Glomerular endothelial cell (primary cell): ENCODE measurements at regions not wholly inside any gene's neighbourhood (a gene's known extent, or its start where the extent isn't known, plus 50 kb on each side); places are given as distances from the start of the nearest gene placed in this dataset.
"Not testable (repeated sequence)": the region's sequence is repeated elsewhere in the genome, so short reads cannot be mapped to it uniquely, and the experiment has no call there.

Experiments
- DNase-seq: peaks from one replicate; pipeline ENCODE4 v3.0.0-alpha.2; 2011; ENCODE audit warnings: low read depth, low spot score; ENCODE audit errors: extremely low read depth

GRCh38 chr6:28794175-28795002 lies 129.4 kb downstream of the TRIM27 start:
- no peak for DNase-seq

- DNase-seq = not testable (repeated sequence)
These were observed 123.1 kb downstream of the TRIM27 start for GRCh38 chr6:28800647-28801046.

DNA sequence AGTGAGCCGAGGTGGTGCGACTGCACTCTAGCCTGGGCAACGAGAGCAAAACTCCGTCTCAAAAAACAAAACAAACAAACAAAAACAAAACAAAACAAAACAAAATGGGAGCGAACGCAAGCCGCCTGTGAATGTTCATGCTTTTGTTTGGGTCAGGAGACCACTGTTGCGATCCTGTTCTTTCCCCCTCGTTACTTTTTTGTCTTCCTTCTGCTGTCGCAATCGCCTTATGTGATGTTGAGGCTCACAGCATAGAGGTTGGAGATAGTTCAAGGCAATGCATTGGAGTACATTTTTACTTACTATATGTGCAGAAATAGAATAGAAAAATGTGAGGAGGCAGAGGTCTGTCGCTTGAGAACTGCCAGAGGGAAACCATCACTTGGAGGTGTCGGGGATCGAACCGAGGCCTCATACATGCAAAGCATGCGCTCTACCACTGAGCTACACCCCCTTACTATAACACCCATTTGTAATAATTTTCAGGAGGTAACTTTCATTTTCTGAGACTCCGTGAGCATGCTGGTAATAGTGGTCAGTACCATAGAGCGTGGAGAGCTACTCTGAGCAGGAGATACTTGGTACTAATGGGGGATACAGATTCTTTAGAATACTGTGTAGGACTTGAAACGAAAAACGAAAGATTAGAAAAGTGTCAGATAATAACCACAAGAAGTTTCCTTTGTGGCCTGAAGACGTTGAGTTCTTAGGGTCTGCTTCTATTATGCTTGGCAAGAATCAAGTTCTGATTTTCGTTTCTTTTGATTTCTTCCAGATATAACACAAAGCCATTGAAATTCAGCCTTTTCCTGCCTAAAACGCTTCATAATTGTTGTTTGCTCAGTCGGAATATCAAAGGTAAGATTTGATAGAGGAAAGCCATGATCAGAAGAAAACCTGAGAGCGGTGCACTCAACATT lies 121.1 kb downstream of the TRIM27 start:
- no peak for DNase-seq

DNA sequence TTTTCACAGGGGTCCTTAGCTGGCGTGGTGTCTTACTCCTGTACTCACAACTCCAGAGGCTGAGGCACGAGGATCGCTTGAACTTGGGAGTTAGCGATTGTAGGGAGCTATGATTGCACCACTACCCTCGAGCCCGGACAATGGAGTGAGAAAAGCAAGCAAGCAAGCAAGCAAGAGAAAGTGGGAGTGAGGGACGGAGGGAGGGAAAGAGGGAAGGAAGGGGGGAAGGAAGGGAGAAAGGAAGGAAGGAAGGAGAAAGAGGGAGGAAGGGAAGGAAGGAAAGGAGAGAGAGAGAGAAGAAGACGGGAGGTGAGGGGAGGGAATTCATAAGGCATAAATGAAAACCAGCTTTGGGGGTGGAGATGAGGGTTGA lies 120.5 kb downstream of the TRIM27 start:
- no peak for DNase-seq

GRCh38 chr6:28807682-28808280 lies 116.0 kb downstream of the TRIM27 start:
- DNase-seq = no peak

- DNase-seq = no peak
These were observed 115.4 kb downstream of the TRIM27 start for GRCh38 chr6:28808383-28808782.

- DNase-seq = no peak
These were observed 113.7 kb downstream of the TRIM27 start for GRCh38 chr6:28809947-28810658.

DNA sequence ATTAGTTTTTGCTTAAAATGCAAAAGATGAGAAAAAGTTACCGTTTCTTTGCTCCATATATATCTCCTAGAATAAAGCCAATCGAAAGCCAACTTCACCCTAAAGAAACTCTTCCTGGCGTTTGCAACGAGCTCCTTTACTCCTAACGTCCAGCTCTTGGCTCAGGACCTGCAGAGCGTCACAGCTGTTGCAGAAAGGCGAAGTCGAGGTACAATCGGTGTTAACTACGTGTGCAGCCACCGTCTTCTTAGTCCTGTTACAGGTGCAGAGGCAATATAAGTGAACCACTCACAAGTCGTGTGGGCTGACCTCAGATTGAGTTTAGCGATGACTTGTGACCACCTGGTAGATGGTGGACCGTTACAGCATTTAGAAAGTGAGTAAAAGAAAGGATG lies 113.1 kb downstream of the TRIM27 start:
- no peak for DNase-seq

GRCh38 chr6:28811873-28812272 lies 111.9 kb downstream of the TRIM27 start:
- no peak for DNase-seq

GRCh38 chr6:28812778-28813569 lies 110.8 kb downstream of the TRIM27 start:
- no peak for DNase-seq

GRCh38 chr6:28814032-28814976 lies 109.5 kb downstream of the TRIM27 start:
- no peak for DNase-seq

DNA sequence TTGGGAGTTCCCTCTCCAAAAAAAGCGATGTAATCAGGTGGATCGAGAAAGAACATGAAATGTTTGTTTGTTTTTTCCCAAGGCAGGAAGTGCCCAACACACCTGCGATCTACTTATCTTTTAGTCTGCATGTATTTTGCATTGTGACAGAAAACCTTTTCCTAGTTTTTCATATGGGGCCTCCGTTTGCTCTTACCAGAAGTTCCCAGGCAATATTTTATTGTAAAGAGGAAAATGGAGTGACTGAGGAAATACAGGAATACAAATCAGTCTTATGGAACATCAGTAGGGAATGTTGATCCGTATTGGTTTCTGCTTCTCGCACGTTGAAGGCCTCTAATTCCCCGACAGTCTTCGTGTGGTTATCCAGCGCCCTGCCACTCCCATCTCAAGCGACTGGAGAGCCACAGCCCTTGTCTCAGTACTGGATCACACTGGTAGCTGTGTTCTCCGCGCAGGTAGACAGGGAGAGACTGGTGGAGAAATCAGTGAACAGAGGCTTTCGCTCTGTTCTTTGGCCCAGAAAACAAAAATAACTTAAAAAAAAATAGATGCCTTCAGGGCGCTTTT lies 107.4 kb downstream of the TRIM27 start:
- no peak for DNase-seq

DNA sequence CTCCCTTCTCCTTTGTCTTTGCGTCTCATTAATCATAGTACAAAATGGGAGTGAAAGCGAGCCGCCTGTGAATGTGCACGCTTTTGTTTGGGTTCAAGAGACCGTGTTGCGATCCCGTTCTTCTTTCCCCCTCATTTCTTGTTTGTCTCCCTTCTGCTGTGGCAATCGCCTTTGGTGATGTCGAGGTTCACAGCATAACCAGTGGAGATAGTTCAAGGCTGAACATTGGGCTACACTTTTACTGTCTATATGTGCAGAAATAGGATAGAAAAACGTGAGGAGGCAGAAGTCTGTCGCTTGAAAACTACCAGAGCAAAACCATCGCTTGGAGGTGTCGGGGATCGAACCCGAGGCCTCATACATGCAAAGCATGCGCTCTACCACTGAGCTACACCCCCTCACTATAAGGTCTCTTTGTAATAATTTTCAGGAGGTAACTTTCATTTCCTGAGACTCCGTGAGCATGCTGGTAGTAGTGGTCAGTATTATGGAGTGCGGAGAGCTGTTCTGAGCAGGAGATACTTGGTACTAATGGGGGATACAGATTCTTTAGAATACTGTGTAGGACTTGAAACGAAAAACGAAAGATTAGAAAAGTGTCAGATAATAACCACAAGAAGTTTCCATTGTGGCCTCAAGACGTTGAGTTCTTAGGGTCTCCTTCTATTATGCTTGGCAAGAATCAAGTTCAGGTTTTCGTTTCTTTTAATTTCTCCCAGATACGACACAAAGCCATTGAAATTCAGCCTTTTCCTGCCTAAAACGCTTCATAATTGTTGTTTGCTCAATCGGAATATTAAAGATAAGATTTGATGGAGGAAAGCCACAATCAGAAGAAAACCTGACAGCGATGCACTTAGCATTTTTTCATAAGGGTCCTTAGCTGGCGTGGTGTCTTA lies 106.6 kb downstream of the TRIM27 start:
- peak; percentile 33 for DNase-seq

- no peak for DNase-seq
These were observed 106.0 kb downstream of the TRIM27 start for GRCh38 chr6:28817808-28818145.

GRCh38 chr6:28824793-28825731 lies 98.7 kb downstream of the TRIM27 start:
- DNase-seq = no peak

GRCh38 chr6:28825732-28826293 lies 98.0 kb downstream of the TRIM27 start:
- DNase-seq = no peak
